Stimulated activated CD4-positive, alpha-beta T cell treated with anti-CD3 and anti-CD28 coated beads, TNF-alpha, amount 100 ng/mL, for 48 hours (primary cell): ENCODE measurements at regions not wholly inside any gene's neighbourhood (a gene's known extent, or its start where the extent isn't known, plus 50 kb on each side); places are given as distances from the start of the nearest gene placed in this dataset.

ENCODE experiments used
- DNase-seq, 3 donors: peaks; one replicate each; pipeline ENCODE4 v3.0.0-alpha.2; 2020; ENCODE audit warnings: low read depth in 3 of 3

- DNase-seq, result no peak
Measured at GRCh38 chr5:155836089-155836803, 490.7 kb upstream of the SGCD start.

- DNase-seq, result no peak
Measured at GRCh38 chr5:155838394-155838793, 488.6 kb upstream of the SGCD start.

GRCh38 chr5:155839251-155840037 lies 487.5 kb upstream of the SGCD start:
- no peak for DNase-seq

GRCh38 chr5:155844542-155844941 lies 482.4 kb upstream of the SGCD start:
- DNase-seq, result no peak

GRCh38 chr5:155850370-155850769 lies 476.6 kb upstream of the SGCD start:
- DNase-seq, result no peak

GRCh38 chr5:155866971-155867370 lies 460.0 kb upstream of the SGCD start:
- no peak for DNase-seq

GRCh38 chr5:155867522-155868088 lies 459.4 kb upstream of the SGCD start:
- no peak for DNase-seq

GRCh38 chr5:155870636-155871035 lies 456.3 kb upstream of the SGCD start:
- no peak for DNase-seq

GRCh38 chr5:155871623-155872022 lies 455.3 kb upstream of the SGCD start:
- DNase-seq, result no peak

- DNase-seq, result no peak
Measured at GRCh38 chr5:155872629-155873220, 454.2 kb upstream of the SGCD start.

GRCh38 chr5:155878991-155879575 lies 447.9 kb upstream of the SGCD start:
- DNase-seq, result no peak

- DNase-seq, result no peak
Measured at GRCh38 chr5:155884041-155884440, 442.9 kb upstream of the SGCD start.

GRCh38 chr5:155885199-155885598 lies 441.8 kb upstream of the SGCD start:
- no peak for DNase-seq

GRCh38 chr5:155886311-155887031 lies 440.5 kb upstream of the SGCD start:
- DNase-seq, result no peak

GRCh38 chr5:155895484-155895883 lies 431.5 kb upstream of the SGCD start:
- DNase-seq, result no peak

- DNase-seq, result no peak
Measured at GRCh38 chr5:155897761-155898160, 429.2 kb upstream of the SGCD start.

GRCh38 chr5:155898284-155898683 lies 428.7 kb upstream of the SGCD start:
- no peak for DNase-seq

- no peak for DNase-seq
Measured at GRCh38 chr5:155903791-155904190, 423.2 kb upstream of the SGCD start.

- no peak for DNase-seq
Measured at GRCh38 chr5:155905364-155905763, 421.6 kb upstream of the SGCD start.

- no peak for DNase-seq
Measured at GRCh38 chr5:155906046-155906445, 420.9 kb upstream of the SGCD start.

- no peak for DNase-seq
Measured at GRCh38 chr5:155908543-155908942, 418.4 kb upstream of the SGCD start.

GRCh38 chr5:155912291-155912690 lies 414.7 kb upstream of the SGCD start:
- no peak for DNase-seq
